Right renal cortex interstitium (tissue), 3 donors: ENCODE measurements at regions not wholly inside any gene's neighbourhood (a gene's known extent, or its start where the extent isn't known, plus 50 kb on each side); places are given as distances from the start of the nearest gene placed in this dataset.
"Not testable (repeated sequence)": the region's sequence is repeated elsewhere in the genome, so short reads cannot be mapped to it uniquely, and the experiment has no call there.

ENCODE experiments used
- DNase-seq, 3 donors: peaks; one replicate each; pipeline ENCODE4 v3.0.0-alpha.2; 2013; ENCODE audit warnings: low read depth in 3 of 3, low spot score in 2 of 3

DNA sequence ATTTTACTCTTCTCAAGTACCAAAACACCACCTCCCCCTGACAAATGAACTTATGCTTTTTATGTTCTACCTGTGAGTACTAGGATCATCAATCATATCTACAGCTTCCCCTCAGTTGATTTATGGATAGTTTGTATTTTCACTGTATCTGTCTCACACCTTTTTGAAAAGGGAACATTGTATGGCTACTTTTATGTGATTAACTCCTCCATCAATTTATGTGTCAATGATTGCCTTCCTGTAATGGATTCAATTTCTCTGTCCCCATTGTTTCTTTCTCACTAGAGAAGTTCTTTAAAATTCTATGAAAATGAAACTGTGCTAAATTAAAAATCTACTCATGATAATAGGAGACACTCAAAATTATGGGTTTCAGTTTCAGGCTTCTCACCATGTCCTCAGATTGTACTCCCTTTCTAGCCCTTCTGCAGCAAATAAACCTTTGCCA is 935.0 kb downstream of the TRIB2 start:
- no peak for DNase-seq

DNA sequence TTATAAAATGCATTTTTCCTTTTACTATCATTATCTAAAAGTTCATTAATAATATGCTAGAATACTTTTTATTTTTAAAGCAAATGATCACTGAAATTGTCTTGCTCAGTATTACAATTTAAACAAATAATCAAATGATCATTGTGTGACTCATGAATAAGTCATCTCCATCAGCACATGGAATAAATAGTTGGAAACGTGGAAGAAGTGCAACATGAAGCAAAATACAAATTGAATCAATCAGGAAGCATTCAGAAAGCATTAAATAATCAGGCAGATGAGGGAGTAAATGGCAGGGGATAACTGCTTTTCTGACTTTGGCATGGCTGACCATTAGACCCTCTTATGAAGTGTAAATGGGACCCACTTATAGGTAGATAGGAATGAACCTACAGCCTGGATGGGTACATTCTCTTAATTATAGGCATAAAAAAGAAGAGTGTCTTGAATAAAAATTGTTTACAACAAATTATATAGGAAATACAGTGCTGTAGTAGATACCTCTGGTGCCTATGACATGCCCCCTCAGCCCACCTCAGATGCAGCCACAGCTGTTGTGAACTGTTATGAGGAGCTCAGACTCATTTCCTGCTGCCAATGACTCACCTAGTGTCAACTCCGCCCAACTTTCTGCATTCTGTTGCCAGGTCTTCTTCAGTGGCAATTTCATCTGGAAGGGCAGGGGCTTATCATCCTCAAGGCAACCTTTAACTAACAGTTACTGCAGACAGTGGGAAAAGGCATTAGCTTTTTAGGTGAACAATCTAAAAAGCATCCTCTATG is 936.0 kb downstream of the TRIB2 start:
- DNase-seq, result no peak

GRCh38 chr2:13654416-13654815 is 937.7 kb downstream of the TRIB2 start:
- no peak for DNase-seq

GRCh38 chr2:13660231-13660630 is 943.5 kb downstream of the TRIB2 start:
- no peak for DNase-seq

- DNase-seq, result no peak
Observed at GRCh38 chr2:13662055-13662454, 945.3 kb downstream of the TRIB2 start.

GRCh38 chr2:13666582-13667414 is 950.1 kb downstream of the TRIB2 start:
- DNase-seq, result no peak

GRCh38 chr2:13667415-13667757 is 950.6 kb downstream of the TRIB2 start:
- no peak for DNase-seq

- DNase-seq, result no peak
Observed at GRCh38 chr2:13669607-13670006, 952.9 kb downstream of the TRIB2 start.

GRCh38 chr2:13673821-13674220 is 957.1 kb downstream of the TRIB2 start:
- not testable (repeated sequence) for DNase-seq

DNA sequence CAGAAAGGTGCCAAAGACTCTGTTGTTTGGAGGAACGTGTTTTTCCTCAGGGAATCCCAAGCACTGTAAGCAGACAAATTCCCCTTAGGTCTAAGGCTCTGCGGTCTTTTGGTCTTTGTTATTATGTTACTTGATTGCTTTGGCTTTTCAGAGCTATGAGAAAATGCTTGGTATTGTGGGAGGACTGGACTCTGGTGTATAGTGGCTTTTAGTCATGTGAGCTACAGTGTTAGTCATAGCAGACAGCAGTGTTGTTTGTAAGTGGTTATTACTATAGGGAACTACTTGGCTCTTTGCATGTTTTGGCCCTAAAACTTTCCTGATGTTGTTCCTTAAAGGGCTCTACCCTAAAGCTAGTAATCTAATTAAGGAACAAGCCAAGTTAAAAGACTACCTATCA is 956.2 kb upstream of the LRATD1 start:
- no peak for DNase-seq

GRCh38 chr2:13681936-13682335 is 950.6 kb upstream of the LRATD1 start:
- no peak for DNase-seq

DNA sequence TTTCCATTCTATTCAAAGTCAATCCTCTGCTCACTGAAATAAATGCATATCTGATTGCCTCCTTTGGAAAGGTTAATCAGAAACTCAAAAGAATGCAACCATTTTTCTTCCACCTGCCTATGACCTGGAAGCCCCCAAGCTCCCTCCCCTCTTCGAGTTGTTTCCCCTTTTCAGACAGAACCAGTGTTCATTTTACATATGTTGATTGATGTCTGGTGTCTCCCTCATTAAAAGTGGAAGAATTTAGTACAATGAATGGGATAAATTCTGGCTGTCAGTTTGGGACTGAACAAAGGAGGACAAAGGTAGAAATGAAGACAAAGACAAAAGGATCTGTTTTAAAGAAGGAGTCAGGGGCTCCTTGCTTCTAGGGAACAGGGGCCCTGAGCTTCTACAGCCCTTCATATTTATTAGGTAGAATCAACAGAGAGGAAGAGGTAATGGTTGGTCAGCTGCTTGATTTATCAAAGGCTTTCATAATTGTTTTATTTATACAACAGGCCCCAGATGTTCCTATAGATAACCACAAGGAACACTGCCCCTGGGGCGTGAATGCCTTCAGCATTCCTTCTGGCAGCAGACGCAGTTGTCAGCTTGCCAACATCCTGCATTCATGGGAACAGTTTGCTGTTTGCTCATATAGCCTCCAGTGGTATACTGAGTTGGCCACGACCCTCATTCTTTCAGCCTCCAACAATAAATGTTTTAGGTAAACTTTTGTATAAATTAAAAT is 949.8 kb upstream of the LRATD1 start:
- no peak for DNase-seq

- DNase-seq, result no peak
Observed at GRCh38 chr2:13686262-13686661, 946.3 kb upstream of the LRATD1 start.

GRCh38 chr2:13694673-13695072 is 937.8 kb upstream of the LRATD1 start:
- DNase-seq, result no peak

DNA sequence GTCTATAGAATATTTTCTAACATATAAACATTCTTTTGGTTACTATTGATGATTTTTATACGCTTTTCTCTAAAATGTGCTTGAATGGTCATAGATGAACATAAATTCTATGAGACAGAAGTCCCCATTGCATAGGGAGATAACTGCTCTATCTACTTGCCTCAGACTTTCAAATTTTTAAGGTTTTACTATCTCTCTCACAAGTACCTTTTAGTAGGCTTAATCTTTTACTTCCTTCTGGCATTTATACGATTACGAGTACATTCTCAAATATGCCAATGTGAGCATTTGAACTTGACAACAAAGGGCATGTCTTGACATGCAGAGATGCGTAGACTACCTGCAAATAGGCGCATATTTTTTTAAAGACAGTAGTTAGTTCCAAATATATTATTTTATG is 935.9 kb upstream of the LRATD1 start:
- no peak for DNase-seq

- DNase-seq, result no peak
Observed at GRCh38 chr2:13698847-13699246, 933.7 kb upstream of the LRATD1 start.

DNA sequence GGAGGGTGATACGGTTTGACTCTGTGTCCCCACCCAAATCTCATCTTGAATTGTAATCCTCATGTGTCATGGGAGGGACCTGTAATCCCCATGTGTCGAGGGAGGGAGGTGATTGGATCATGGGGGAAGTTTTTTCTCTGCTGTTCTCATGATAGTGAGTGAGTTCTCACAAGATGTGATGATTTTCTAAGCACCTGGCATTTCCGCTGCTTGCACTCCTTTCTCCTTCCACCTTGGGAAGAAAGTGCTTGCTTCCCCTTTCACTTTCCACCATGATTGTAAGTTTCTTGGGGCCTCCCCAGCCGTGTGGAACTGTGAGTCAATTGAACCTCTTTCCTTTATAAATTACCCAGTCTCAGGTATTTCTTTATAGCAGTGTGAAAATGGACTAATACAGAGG is 932.6 kb upstream of the LRATD1 start:
- DNase-seq, result not testable (repeated sequence)

GRCh38 chr2:13711154-13711553 is 921.4 kb upstream of the LRATD1 start:
- DNase-seq, result no peak

DNA sequence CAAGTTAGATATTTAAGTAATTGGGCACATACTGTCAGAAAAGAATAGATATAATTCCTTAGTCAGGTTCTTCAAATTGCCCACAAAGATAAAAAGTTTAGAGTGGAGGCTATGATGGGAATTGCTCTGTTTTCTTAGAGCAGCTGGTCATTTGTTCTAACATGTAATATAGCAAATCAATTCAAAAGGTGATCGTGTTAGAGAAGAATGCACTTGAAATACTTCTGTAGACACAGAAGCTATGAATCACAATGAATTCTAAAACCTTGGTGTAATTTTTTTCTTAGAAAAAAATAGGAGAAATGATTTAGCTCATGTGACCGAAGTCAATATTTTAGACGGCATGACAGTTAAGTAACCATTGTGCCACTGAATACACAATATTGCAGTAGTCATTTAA is 918.1 kb upstream of the LRATD1 start:
- no peak for DNase-seq

- no peak for DNase-seq
Observed at GRCh38 chr2:13725945-13726344, 906.6 kb upstream of the LRATD1 start.

- DNase-seq, result no peak
Observed at GRCh38 chr2:13745330-13745729, 887.2 kb upstream of the LRATD1 start.
